Neural crest cell (in vitro differentiated cells): ENCODE measurements at regions not wholly inside any gene's neighbourhood (a gene's known extent, or its start where the extent isn't known, plus 50 kb on each side); places are given as distances from the start of the nearest gene placed in this dataset.

Experiments used
- DNase-seq: peaks from one replicate; pipeline ENCODE4 v3.0.0; 2021; ENCODE audit warnings: low read depth, mixed read lengths, low spot score
- H3K27ac Mint-ChIP-seq: one replicate; pipeline ENCODE4 v1.8.0; 2021; ENCODE audit warnings: mild to moderate bottlenecking, mixed read lengths; ENCODE audit not compliant: unreplicated experiment
- H3K27me3 Mint-ChIP-seq: 2 replicates; pipeline ENCODE4 v1.8.0; 2021; ENCODE audit warnings: low read depth, mild to moderate bottlenecking, mixed read lengths
- H3K36me3 Mint-ChIP-seq: 2 replicates; pipeline ENCODE4 v1.8.0; 2021; ENCODE audit warnings: low read depth, mild to moderate bottlenecking, mixed read lengths
- H3K4me1 Mint-ChIP-seq: 2 replicates; pipeline ENCODE4 v1.8.0; 2021; ENCODE audit warnings: mixed read lengths
- H3K4me3 Mint-ChIP-seq: one replicate; pipeline ENCODE4 v1.8.0; 2021; ENCODE audit warnings: mild to moderate bottlenecking, mixed read lengths
- H3K9me3 Mint-ChIP-seq: 2 replicates; pipeline ENCODE4 v1.8.0; 2021; ENCODE audit warnings: mixed read lengths
- TF ChIP-seq, protein P1 (sequence below): fragments of 200-600 bp; sonication (generic); conservative IDR thresholded peaks from 2 replicates; pipeline ENCODE4 v1.5.0; 2021; ENCODE audit warnings: antibody characterized with exemption, mild to moderate bottlenecking

DNA sequence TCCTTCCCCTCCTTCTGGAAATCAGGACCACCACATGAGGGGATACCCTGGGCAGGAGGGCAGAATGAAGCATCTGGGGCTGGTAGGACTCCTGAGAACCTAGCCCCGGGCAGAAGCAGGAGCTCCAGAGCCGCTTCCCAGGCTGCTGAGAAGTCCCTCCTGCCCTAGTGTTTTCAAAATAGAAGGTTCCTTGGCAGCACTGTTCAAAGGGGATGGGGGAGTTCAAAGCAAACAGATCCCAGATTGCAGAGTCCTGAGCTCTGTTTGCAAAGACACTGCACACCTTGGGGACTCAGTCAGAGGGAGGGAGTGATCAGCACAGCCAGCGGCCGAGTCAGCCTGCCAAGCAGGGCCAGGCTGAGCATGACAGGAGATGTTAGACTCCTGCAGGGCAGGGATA lies 177.8 kb downstream of the PTPRU start:
- no peak for DNase-seq
- peaks cover 25% of the 10 kb centered on the region for H3K27me3 Mint-ChIP-seq
- H3K9me3 Mint-ChIP-seq: no peaks in the 10 kb centered on the region
- H3K27ac Mint-ChIP-seq: no peak overlapping the region
- H3K36me3 Mint-ChIP-seq: no peaks in the 10 kb centered on the region
- H3K4me3 Mint-ChIP-seq: no peak overlapping the region
- H3K4me1 Mint-ChIP-seq: no peaks in the 10 kb centered on the region
- TF ChIP-seq, protein P1, sequence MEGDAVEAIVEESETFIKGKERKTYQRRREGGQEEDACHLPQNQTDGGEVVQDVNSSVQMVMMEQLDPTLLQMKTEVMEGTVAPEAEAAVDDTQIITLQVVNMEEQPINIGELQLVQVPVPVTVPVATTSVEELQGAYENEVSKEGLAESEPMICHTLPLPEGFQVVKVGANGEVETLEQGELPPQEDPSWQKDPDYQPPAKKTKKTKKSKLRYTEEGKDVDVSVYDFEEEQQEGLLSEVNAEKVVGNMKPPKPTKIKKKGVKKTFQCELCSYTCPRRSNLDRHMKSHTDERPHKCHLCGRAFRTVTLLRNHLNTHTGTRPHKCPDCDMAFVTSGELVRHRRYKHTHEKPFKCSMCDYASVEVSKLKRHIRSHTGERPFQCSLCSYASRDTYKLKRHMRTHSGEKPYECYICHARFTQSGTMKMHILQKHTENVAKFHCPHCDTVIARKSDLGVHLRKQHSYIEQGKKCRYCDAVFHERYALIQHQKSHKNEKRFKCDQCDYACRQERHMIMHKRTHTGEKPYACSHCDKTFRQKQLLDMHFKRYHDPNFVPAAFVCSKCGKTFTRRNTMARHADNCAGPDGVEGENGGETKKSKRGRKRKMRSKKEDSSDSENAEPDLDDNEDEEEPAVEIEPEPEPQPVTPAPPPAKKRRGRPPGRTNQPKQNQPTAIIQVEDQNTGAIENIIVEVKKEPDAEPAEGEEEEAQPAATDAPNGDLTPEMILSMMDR: no peak

GRCh38 chr1:29413661-29414060 lies 177.3 kb downstream of the PTPRU start:
- Mint-ChIP-seq H3K27ac (no peak overlapping the region), H3K9me3 (no peaks in the 10 kb centered on the region), H3K36me3 (no peaks in the 10 kb centered on the region), H3K4me3 (no peak overlapping the region), H3K27me3 (peaks cover 27% of the 10 kb centered on the region), H3K4me1 (no peaks in the 10 kb centered on the region)
- DNase-seq: no peak
- TF ChIP-seq, protein P1: no peak

DNA sequence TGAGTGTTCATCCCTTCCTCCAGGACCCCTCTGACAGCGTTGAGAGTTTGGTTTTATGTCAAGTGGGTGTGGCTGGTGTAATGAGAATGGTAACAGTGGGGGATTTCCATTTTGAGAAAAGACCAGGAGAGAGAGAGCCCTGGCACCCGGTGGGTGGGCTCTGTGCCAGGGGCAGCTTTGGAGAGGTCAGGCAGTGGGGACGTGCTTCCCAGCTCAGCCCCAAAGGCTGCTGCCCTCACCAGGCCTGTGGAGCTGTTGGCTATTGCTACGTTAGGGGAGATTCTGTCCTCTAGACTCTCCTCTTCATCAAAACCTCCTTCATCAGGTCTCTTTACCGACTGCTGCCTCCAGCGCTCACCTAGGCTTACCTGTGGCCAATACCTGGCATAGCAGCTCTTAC lies 176.3 kb downstream of the PTPRU start:
- Mint-ChIP-seq H3K36me3 (no peaks in the 10 kb centered on the region), H3K9me3 (no peaks in the 10 kb centered on the region), H3K4me3 (no peak overlapping the region), H3K27ac (no peak overlapping the region), H3K27me3 (peaks cover 31% of the 10 kb centered on the region), H3K4me1 (no peaks in the 10 kb centered on the region)
- DNase-seq: no peak
- TF ChIP-seq, protein P1: no peak

DNA sequence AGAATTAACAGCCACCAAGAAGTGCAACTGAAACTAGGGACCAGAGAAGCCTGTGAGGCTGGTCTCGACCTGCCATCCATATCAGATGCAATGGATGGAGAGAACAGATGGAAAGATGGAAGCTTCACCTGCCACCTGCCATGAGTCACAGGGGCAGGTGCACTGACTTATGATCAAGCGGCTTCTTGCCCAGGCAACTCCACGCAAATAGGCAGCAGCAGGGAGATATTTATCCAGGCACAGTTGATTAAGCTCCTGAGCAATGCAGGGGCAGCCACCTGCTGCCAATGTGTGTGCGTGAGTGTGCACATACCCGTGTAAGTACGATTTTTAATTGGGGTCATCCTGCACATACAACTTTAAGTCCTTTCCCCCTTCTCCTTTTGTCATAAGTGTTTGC lies 174.2 kb downstream of the PTPRU start:
- Mint-ChIP-seq H3K36me3 (no peaks in the 10 kb centered on the region), H3K4me1 (no peaks in the 10 kb centered on the region), H3K9me3 (no peaks in the 10 kb centered on the region), H3K4me3 (no peak overlapping the region), H3K27ac (no peak overlapping the region), H3K27me3 (peaks cover 27% of the 10 kb centered on the region)
- no peak for DNase-seq
- TF ChIP-seq, protein P1: no peak

DNA sequence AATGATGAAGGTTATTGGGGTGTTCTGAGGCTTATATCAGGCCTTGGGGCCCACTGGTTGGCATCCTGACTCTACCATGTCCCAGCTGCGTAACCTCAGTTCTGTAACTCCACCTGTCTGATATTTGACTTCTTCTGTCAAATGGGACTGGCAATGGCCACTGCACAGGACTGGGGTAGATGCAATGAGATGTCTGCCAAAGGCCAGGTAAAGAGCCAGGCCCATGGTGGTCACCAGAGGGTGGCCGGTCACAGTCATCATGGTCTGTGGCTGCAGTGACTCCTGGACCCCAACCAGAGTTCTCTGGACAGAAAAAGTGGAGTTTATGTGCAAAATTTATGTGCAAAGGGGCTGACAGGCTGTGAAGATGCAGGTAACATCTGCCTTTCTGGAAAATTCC lies 173.3 kb downstream of the PTPRU start:
- DNase-seq: no peak

More for the DNA sequence above, 173.3 kb downstream of the PTPRU start:
- Mint-ChIP-seq H3K9me3 (no peaks in the 10 kb centered on the region), H3K27ac (no peak overlapping the region), H3K27me3 (peaks cover 27% of the 10 kb centered on the region), H3K4me1 (no peaks in the 10 kb centered on the region), H3K36me3 (no peaks in the 10 kb centered on the region), H3K4me3 (no peak overlapping the region)
- TF ChIP-seq, protein P1: no peak
